Fibroblast of pulmonary artery (primary cell): ENCODE measurements at regions not wholly inside any gene's neighbourhood (a gene's known extent, or its start where the extent isn't known, plus 50 kb on each side); places are given as distances from the start of the nearest gene placed in this dataset.

Experiments used
- DNase-seq: peaks from one replicate; pipeline ENCODE4 v3.0.0-alpha.2; 2010; ENCODE audit warnings: low read depth
- H3K4me3 ChIP-seq: replicated peaks from 2 replicates; pipeline ENCODE4 v1.5.1; 2011; ENCODE audit warnings: low read depth, mild to moderate bottlenecking, control low read depth, low read length, moderate library complexity
- TF ChIP-seq, protein P1 (sequence below): IDR thresholded peaks from 2 replicates; pipeline ENCODE4 v1.5.1; 2011; ENCODE audit warnings: mild to moderate bottlenecking, control low read depth, low read length, inconsistent platforms; ENCODE audit errors: missing control alignments

DNA sequence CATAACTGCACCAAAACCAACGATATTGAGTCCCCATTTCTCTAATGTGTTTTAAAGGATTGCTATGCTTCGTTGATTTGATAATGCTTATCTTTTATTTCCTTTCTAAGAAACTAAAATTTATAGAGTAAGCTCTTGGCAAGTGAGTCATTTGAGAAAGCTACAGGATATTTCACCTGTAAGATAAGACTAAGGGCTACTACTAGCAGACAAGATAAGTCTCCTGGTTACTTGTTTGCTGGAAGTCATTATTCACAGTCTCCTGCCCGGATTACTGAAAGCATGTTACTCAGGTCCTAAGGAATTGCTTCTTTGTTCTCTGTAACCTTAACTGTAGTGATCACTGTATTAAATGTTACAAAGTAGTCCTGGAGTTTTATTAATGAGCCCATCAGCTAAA is 315.9 kb upstream of the RASA1 start:
- H3K4me3 ChIP-seq = no peak overlapping the region
- TF ChIP-seq, protein P1, sequence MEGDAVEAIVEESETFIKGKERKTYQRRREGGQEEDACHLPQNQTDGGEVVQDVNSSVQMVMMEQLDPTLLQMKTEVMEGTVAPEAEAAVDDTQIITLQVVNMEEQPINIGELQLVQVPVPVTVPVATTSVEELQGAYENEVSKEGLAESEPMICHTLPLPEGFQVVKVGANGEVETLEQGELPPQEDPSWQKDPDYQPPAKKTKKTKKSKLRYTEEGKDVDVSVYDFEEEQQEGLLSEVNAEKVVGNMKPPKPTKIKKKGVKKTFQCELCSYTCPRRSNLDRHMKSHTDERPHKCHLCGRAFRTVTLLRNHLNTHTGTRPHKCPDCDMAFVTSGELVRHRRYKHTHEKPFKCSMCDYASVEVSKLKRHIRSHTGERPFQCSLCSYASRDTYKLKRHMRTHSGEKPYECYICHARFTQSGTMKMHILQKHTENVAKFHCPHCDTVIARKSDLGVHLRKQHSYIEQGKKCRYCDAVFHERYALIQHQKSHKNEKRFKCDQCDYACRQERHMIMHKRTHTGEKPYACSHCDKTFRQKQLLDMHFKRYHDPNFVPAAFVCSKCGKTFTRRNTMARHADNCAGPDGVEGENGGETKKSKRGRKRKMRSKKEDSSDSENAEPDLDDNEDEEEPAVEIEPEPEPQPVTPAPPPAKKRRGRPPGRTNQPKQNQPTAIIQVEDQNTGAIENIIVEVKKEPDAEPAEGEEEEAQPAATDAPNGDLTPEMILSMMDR = no peak
- no peak for DNase-seq

DNA sequence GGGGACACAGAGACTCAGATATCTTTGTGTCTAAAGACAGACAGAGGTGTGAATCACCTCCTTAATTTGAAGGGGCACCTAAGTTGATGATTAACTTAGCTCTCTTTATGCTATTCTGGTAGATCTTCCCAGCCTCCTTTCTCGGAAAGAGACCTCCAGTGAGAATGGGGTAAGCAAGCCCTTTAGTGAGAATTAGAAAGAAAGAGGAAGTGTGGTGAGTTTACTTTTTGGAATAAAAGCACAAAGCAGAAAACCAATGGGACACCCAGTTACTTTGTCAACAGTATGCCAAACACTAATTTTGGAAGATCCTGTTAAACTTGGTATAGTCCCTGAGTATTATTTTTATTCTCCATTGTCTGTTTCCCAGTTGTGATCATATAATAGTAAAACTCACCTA is 302.8 kb upstream of the RASA1 start:
- no peak for DNase-seq
- TF ChIP-seq, protein P1 = no peak
- no peak overlapping the region for H3K4me3 ChIP-seq

DNA sequence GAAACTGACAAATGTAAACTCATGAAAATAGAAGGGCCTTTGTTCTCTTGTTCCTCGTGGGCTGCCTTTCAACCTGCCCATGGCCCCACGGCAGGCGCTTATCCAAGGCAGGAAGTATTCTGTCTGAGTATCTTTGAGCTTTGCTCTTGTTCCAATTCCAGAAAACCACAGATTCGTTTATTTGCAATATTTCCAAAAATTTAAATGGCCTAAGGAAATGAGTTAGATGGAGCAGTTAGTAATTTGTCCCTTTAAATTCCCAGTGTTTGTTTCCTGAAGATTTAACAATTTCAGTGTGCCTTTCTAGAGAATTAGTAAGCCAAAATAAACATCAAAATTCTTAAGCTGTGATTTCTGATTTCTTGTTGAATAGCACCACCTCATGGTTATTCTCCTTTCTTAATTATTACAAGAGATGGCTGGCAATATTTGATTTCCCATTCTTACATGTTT is 299.4 kb upstream of the RASA1 start:
- DNase-seq = peak; percentile 85
- TF ChIP-seq, protein P1 = peak; percentile 31
- H3K4me3 ChIP-seq = peak overlapping the region; percentile 23

DNA sequence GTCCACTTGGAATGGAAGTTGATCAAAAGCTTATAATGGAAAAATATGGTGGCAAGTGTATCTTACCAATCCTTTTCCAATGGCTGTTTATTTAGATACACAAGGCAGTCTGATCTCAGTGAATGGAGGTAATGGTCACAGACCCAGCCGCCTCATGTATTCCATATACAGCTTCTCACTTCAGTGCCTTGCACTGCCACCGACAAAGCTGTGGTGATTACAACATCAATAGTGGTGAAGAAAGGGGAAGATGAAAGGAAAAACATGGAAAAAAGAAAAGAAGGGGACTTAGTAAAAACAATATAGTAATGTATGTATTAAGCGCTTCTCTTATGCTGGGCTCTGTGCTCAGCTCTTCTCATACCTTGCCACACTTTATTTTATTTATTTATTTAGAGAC is 297.3 kb upstream of the RASA1 start:
- TF ChIP-seq, protein P1 = no peak
- DNase-seq = no peak
- H3K4me3 ChIP-seq = no peak overlapping the region

DNA sequence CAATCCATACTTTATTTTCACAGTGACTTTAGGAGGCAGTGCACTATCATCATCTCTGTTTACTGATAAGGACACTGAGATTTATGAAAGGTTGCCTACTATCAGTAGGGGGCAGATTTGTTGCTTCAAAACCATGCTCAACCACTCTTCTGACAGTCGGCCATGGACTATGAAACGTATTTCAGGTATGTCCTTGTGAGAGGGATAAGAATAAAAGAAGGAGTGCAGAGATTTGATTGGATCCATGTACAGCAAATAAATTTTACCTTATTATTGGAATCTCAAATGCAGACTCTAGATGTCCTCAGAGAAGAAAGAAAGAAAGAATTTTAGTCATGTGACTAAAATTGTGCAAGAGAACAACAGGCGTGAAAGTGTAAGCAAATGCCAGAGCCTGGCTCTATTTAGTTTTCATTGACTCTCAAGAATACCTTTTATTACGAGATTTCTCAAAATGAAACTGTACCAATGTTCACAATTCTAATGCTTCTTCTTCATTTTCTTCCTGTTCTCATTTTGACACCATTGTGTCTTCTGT is 296.6 kb upstream of the RASA1 start:
- DNase-seq = peak; percentile 42
- H3K4me3 ChIP-seq = no peak overlapping the region
- TF ChIP-seq, protein P1 = peak; percentile 38

DNA sequence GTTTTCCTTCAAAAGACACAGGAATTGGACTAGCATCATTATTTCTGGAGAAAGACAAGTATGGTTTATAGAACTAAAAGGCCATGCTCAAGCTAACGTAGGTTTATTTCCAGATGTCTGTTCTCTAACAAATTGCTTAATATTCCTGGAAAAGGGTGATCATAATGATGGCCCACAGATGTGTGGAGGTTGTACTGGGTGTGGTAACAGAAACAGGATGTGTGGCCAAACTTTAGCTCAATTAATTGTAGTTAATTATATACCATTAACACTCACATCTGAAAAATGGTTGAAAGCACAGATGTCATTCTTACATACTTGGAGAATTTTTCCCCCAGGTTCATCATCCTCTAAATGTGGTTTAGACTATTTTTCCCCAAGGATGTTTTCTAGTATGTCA is 292.7 kb upstream of the RASA1 start:
- no peak overlapping the region for H3K4me3 ChIP-seq
- peak; percentile 18 for DNase-seq
- TF ChIP-seq, protein P1 = no peak

DNA sequence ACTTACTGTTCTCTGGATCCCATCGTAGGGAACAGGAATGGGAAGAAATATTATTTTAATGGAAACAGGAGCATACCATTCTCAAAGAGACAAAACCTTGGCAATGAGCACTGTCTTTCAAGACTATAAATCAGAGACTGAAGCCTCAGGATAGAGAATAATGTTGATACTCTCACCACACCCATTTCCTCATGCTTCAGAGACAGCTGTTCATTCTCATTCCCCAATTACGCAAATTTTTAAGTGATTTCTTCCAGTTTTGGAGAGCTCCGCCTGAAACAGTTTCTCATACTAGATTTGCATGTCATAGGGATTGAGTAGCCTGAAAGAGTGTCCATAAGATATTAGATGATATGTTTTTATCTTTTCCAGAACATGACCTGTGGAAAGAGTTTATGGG is 290.5 kb upstream of the RASA1 start:
- peak; percentile 56 for DNase-seq
- TF ChIP-seq, protein P1 = no peak
- H3K4me3 ChIP-seq = no peak overlapping the region
